GM12878 (cell line): ENCODE measurements at regions not wholly inside any gene's neighbourhood (a gene's known extent, or its start where the extent isn't known, plus 50 kb on each side); places are given as distances from the start of the nearest gene placed in this dataset.

Source experiments
- ATAC-seq: fragments of 200-7000 bp; cut with Tn5 transposase; 3 replicates; pipeline ENCODE4 v1.9.1; 2020; ENCODE audit warnings: mild to moderate bottlenecking, moderate library complexity
- BruUV-seq: library from RNA; stranded (reverse); fragments of 400-500 nt; replicated peaks from 2 replicates; lab custom pipeline; 2021; lab: Mats Ljungman, UMichigan
- CTCF ChIA-PET: fragments of 300-600 bp; sonication (Branson Sonifier 250); formaldehyde crosslinking; extraction: SDS; loops from one replicate; lab custom pipeline; 2021; ENCODE audit warnings: inconsistent platforms; lab: Yijun Ruan, JAX
- POLR2A ChIA-PET: fragments of 350-600 bp; formaldehyde crosslinking; extraction: SDS; loops from one replicate; lab custom pipeline; 2021; ENCODE audit warnings: inconsistent platforms; lab: Charles Lee
- RAD21 ChIA-PET: fragments of 300-600 bp; sonication (Branson Sonifier 250); formaldehyde crosslinking; loops from one replicate; lab custom pipeline; 2023; ENCODE audit warnings: antibody characterized with exemption; ENCODE audit not compliant: unreplicated experiment; lab: Charles Lee
- SMC1A ChIA-PET: fragments of 300-600 bp; sonication (Branson Sonifier 250); formaldehyde crosslinking; loops from one replicate; lab custom pipeline; 2023; ENCODE audit not compliant: unreplicated experiment, uncharacterized antibody; lab: Charles Lee
- DNase-seq: peaks from one replicate; pipeline ENCODE4 v3.0.0-alpha.2; 2011; ENCODE audit warnings: low read depth, low spot score
- FAIRE-seq: peaks from 3 replicates; lab custom pipeline; 2011; peaks lifted over from hg19 to GRCh38; lab: Jason Lieb, UNC
- H2AFZ ChIP-seq: 2 replicates; pipeline ENCODE4 v1.6.0; 2011; ENCODE audit warnings: low read depth, low read length, control low read depth; ENCODE audit not compliant: control insufficient read depth
- H3K27ac ChIP-seq: 2 replicates; pipeline ENCODE4 v1.5.1; 2011; ENCODE audit warnings: control low read depth; ENCODE audit not compliant: control insufficient read depth, insufficient read depth
- H3K27me3 ChIP-seq, 2 experiments: replicated peaks in 1 of 2; 2 replicates each; pipeline versions ENCODE4 v1.6.0 to v1.6.1; 2011; ENCODE audit warnings: low read length in 1 of 2; ENCODE audit not compliant: control insufficient read depth in 2 of 2, insufficient read depth in 2 of 2
- H3K36me3 ChIP-seq, 2 experiments: 2 replicates each; pipeline ENCODE4 v1.5.1; 2011; ENCODE audit warnings: low read length in 1 of 2; ENCODE audit not compliant: control insufficient read depth in 2 of 2, insufficient read depth in 2 of 2
- H3K4me1 ChIP-seq: 2 replicates; pipeline ENCODE4 v1.6.1; 2011; ENCODE audit warnings: mild to moderate bottlenecking, low read length, moderate library complexity, mixed read lengths; ENCODE audit not compliant: control insufficient read depth, insufficient read depth
- H3K4me2 ChIP-seq: 2 replicates; pipeline ENCODE4 v1.6.0; 2011; ENCODE audit warnings: control low read depth; ENCODE audit not compliant: control insufficient read depth, insufficient read depth
- H3K4me3 ChIP-seq: fragments of 200-600 bp; sonication (generic); 2 replicates; pipeline ENCODE4 v1.5.1; 2016
- H3K79me2 ChIP-seq: 2 replicates; pipeline ENCODE4 v1.6.0; 2011; ENCODE audit warnings: low read length; ENCODE audit not compliant: control insufficient read depth, insufficient read depth
- H3K9ac ChIP-seq: 2 replicates; pipeline ENCODE4 v1.8.0; 2011; ENCODE audit warnings: low read length, control low read depth, mixed read lengths; ENCODE audit not compliant: control insufficient read depth, insufficient read depth
- H3K9me3 ChIP-seq: replicated peaks from 3 replicates; pipeline ENCODE4 v1.5.1; 2011; ENCODE audit warnings: mild to moderate bottlenecking, low read length; ENCODE audit not compliant: control insufficient read depth, insufficient read depth
- H4K20me1 ChIP-seq: 2 replicates; pipeline ENCODE4 v1.6.0; 2011; ENCODE audit not compliant: control insufficient read depth, insufficient read depth
- BHLHE40 ChIP-seq, 2 experiments: fragments of 450-650 bp in 1 of 2; IDR thresholded peaks; 2 replicates each; pipeline ENCODE4 v1.6.1; 2011 to 2017; ENCODE audit warnings: low read depth in 2 of 2, borderline replicate concordance in 1 of 2, improper control_type of control experiment in 1 of 2, low read length in 1 of 2, mild to moderate bottlenecking in 1 of 2
- BRCA1 ChIP-seq: IDR thresholded peaks from 2 replicates; pipeline ENCODE4 v1.6.1; 2011; ENCODE audit warnings: low read depth, low read length, improper control_type of control experiment
- CHD2 ChIP-seq: IDR thresholded peaks from 2 replicates; pipeline ENCODE4 v1.6.1; 2011; ENCODE audit warnings: low read depth, low read length, improper control_type of control experiment, borderline replicate concordance
- CREB1 ChIP-seq: IDR thresholded peaks from 2 replicates; pipeline ENCODE4 v1.6.1; 2012; ENCODE audit warnings: low read depth, mild to moderate bottlenecking, inconsistent platforms
- JUND ChIP-seq: IDR thresholded peaks from 2 replicates; pipeline ENCODE4 v1.6.1; 2012; ENCODE audit warnings: low read depth, mild to moderate bottlenecking, low read length, improper control_type of control experiment, moderate library complexity
- MTA2 ChIP-seq: fragments of 450-650 bp; IDR thresholded peaks from 2 replicates; pipeline ENCODE4 v1.6.1; 2016; ENCODE audit warnings: low read depth, mild to moderate bottlenecking, moderate library complexity
- NBN ChIP-seq: fragments of 450-650 bp; IDR thresholded peaks from 2 replicates; pipeline ENCODE4 v1.6.1; 2016
- NR2C2 ChIP-seq: IDR thresholded peaks from 2 replicates; pipeline ENCODE4 v1.6.1; 2011; ENCODE audit warnings: borderline replicate concordance, low read depth; ENCODE audit not compliant: control insufficient read depth, insufficient read length
- POLR2A ChIP-seq: IDR thresholded peaks from 2 replicates; pipeline ENCODE4 v1.6.1; 2011; ENCODE audit warnings: low read depth, mild to moderate bottlenecking, low read length
- SIN3A ChIP-seq: IDR thresholded peaks from 2 replicates; pipeline ENCODE4 v1.6.1; 2012; ENCODE audit warnings: low read depth, low read length, improper control_type of control experiment
- SUPT20H ChIP-seq: IDR thresholded peaks from 2 replicates; pipeline ENCODE4 v1.6.1; 2011; ENCODE audit warnings: low read depth, mild to moderate bottlenecking, low read length, moderate library complexity, borderline replicate concordance; ENCODE audit not compliant: control insufficient read depth
- TCF7 ChIP-seq: IDR thresholded peaks from 2 replicates; pipeline ENCODE4 v1.6.1; 2014; ENCODE audit warnings: antibody characterized with exemption, borderline replicate concordance
- ZNF24 ChIP-seq: fragments of 450-650 bp; IDR thresholded peaks from 2 replicates; pipeline ENCODE4 v1.6.1; 2017; ENCODE audit warnings: antibody characterized with exemption, mild to moderate bottlenecking
- ZSCAN29 ChIP-seq: fragments of 450-650 bp; IDR thresholded peaks from 2 replicates; pipeline ENCODE4 v1.6.1; 2017; ENCODE audit warnings: mild to moderate bottlenecking, moderate library complexity
- ZZZ3 ChIP-seq: IDR thresholded peaks from 2 replicates; pipeline ENCODE4 v1.6.1; 2011; ENCODE audit warnings: low read depth; ENCODE audit not compliant: control insufficient read depth, insufficient read length
- WGBS: methylation state at CpG from one replicate; pipeline ENCODE4 v1.1.6; 2016; ENCODE audit warnings: low lambda C conversion rate; ENCODE audit not compliant: insufficient replicate concordance, insufficient coverage; ENCODE audit errors: missing lambda C conversion rate; 5-methylcytosine and 5-hydroxymethylcytosine counted together
- in situ Hi-C: fragments of 300-500 bp; cut with MboI; formaldehyde crosslinking; loops from 9 replicates; pipeline ENCODE4 v1.14.3; 2018; ENCODE audit warnings: mixed read lengths
- intact Hi-C: fragments of 100-400 bp; cut with micrococcal nuclease; formaldehyde crosslinking; loops from one replicate; pipeline ENCODE4 v1.14.2; 2022; ENCODE audit not compliant: unreplicated experiment
- TF ChIP-seq, protein P1 (sequence below): IDR thresholded peaks from 2 replicates; pipeline ENCODE4 v1.6.1; 2011; ENCODE audit warnings: borderline replicate concordance, low read depth, mild to moderate bottlenecking, moderate library complexity, mixed read lengths, low read length; ENCODE audit not compliant: insufficient read depth; ENCODE audit errors: extremely low read length

DNA sequence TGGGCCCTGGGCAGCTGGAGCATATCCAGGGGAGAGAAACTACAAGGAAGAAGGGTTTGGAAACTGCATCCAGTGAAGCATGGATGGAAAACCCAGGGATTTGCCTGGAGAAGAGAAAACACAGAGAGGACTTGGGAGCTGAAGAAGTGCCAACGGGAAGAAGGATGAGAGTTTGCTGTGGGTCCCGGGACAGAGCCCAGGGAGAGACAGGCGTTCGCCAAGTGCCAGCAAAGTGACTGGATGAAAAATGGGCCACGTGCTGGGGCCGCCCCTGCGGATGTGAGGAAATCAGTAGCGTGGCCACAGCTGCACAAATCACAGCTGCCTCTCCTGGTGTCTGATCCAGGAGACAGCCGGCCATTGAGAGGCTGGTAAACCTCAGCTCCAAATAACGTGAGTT lies 70.4 kb downstream of the HES1 start:
- BruUV-seq, result no TSS peak
- no peak for ATAC-seq

DNA sequence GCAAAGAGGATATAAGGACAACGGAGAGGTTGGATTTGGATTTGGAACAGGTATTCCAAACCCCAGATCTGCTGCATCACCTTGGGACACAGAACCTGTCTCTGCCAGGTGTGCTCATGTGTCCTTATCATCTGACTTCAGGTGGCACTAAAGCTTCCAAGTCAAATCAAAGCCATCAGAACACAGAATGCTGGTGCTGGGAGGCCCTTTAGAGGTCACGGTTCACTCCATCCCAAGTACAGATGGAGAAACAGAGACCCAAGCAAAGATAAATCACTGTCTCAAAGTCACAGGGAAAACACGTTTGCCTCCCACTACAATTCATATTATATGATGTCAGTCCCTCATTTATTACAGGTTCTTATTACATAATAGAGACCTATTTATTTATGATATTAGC lies 72.8 kb downstream of the HES1 start:
- H3K4me2 ChIP-seq, result no peak overlapping the region
- H3K4me3 ChIP-seq, result no peak overlapping the region
- H3K4me1 ChIP-seq, result peaks cover 2% of the 10 kb centered on the region
- H3K27me3 ChIP-seq, result peaks cover 2 to 6% of the 10 kb centered on the region in 2 experiments
- H3K9me3 ChIP-seq, result no peaks in the 10 kb centered on the region
- in situ Hi-C loops, result no loop called here
- DNase-seq (no peak), FAIRE-seq (no peak), ATAC-seq (no peak)
- H4K20me1 ChIP-seq, result no peaks in the 10 kb centered on the region
- no peak overlapping the region for H2AFZ ChIP-seq
- ChIA-PET POLR2A (no interaction called here), CTCF (no interaction called here), SMC1A (no interaction called here), RAD21 (interaction anchor here (0.5 kb wide), 1 partner anchor 504 kb away, joined by 3 read pairs; no protein-coding TSS in a partner anchor)
- intact Hi-C loops, result no loop called here
- BruUV-seq, result no TSS peak
- no peak overlapping the region for H3K27ac ChIP-seq
- H3K36me3 ChIP-seq, result no peaks in the 10 kb centered on the region
- H3K79me2 ChIP-seq, result no peaks in the 10 kb centered on the region
- 53% methylated on average over 3 of the region's 3 CpGs for WGBS
- no peak overlapping the region for H3K9ac ChIP-seq
- TF ChIP-seq MTA2 (no peak), CHD2 (no peak), NBN (no peak), JUND (no peak), SIN3A (no peak), BHLHE40 (IDR thresholded peaks at IDR 0.05; ENCODE audit: borderline replicate concordance in 1 of 2, low read depth in 2 of 2, low read length in 1 of 2) (no peak), BRCA1 (no peak), ZNF24 (no peak), ZSCAN29 (no peak), POLR2A (no peak), TCF7 (no peak), SUPT20H (no peak), ZZZ3 (no peak)
- TF ChIP-seq, protein P1, sequence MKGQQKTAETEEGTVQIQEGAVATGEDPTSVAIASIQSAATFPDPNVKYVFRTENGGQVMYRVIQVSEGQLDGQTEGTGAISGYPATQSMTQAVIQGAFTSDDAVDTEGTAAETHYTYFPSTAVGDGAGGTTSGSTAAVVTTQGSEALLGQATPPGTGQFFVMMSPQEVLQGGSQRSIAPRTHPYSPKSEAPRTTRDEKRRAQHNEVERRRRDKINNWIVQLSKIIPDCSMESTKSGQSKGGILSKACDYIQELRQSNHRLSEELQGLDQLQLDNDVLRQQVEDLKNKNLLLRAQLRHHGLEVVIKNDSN, result no peak

More for the DNA sequence above, 70.4 kb downstream of the HES1 start:
- peaks cover 5% of the 10 kb centered on the region for H3K4me1 ChIP-seq
- CTCF ChIA-PET, result interaction anchor here (0.6 to 0.8 kb wide), 2 partner anchors 56 to 426 kb away, joined by 3 to 4 read pairs; no protein-coding TSS in a partner anchor
- H3K4me2 ChIP-seq, result peak overlapping the region; percentile 28; the same call in 1 of the 2 replicates
- RAD21 ChIA-PET, result no interaction called here
- peaks cover 0 to 3% of the 10 kb centered on the region in 2 experiments; a peak in 2 of 4 replicates for H3K27me3 ChIP-seq
- no peak for DNase-seq
- H3K9me3 ChIP-seq, result no peaks in the 10 kb centered on the region
- no peaks in the 10 kb centered on the region for H3K79me2 ChIP-seq
- no peaks in the 10 kb centered on the region for H4K20me1 ChIP-seq
- in situ Hi-C loops (no loop called here), intact Hi-C loops (no loop called here)
- no peak for FAIRE-seq
- H2AFZ ChIP-seq, result peak overlapping the region; percentile 2
- no peak overlapping the region for H3K9ac ChIP-seq
- TF ChIP-seq POLR2A (no peak), CREB1 (0 out of 2 replicates have a peak, but pooled peaks have one; percentile 32), NR2C2 (no peak)
- TF ChIP-seq, protein P1, result peak; percentile 61
- no peak overlapping the region for H3K4me3 ChIP-seq
- 28% methylated on average over 10 of the region's 10 CpGs for WGBS
- SMC1A ChIA-PET, result no interaction called here
- POLR2A ChIA-PET, result no interaction called here
- no peak overlapping the region for H3K27ac ChIP-seq
- H3K36me3 ChIP-seq, result no peaks in the 10 kb centered on the region
